ENCODE measurements at regions not wholly inside any gene's neighbourhood (a gene's known extent, or its start where the extent isn't known, plus 50 kb on each side); places are given as distances from the start of the nearest gene placed in this dataset.

DNA sequence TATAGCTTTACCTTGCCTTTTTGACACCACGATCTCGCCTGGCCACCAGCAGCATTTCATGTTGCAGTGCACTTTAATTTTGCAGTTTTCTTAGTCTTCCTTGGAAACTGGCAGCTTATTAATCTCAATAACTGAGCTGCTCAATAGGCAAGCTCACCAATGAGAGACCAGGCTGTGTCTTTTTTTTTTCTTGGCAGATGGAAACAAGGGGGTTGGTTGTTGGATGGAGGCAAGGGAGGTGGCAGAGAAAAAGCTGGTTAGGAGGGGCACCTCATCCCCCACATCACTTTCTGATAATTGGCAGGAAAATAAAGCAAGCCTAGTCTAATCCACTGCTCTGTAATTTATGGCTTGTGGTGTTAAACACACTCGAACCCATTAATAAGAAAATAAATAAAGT lies 324.5 kb upstream of the WWC1 start:
- no peak for DNase-seq (ENCODE audit: low read depth, low spot score)

GRCh38 chr5:167967494-167968177 lies 323.8 kb upstream of the WWC1 start:
- DNase-seq (ENCODE audit: low read depth, low spot score), result no peak

- no peak for DNase-seq (ENCODE audit: low read depth, low spot score)
Observed at GRCh38 chr5:167968837-167969236, 322.6 kb upstream of the WWC1 start.

DNA sequence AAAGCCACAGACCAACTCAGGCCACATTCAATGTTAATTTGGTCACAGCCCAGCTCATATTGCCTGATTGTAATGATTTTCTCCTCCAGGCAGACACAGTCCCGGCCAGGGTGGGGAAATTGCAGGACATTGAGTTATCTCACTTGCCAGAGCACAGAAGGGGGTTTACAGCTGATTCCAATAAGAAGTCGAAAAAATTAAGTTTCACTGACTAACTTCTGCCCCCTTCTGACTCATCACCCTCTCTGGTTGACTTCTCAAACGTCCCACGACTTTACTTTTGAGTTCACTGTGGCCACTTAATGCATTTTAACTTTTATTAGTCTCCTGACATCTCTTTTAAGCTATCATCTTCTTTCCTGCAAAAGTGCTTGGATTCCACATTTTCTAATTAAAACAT lies 321.4 kb upstream of the WWC1 start:
- DNase-seq (ENCODE audit: low read depth, low spot score), result no peak

DNA sequence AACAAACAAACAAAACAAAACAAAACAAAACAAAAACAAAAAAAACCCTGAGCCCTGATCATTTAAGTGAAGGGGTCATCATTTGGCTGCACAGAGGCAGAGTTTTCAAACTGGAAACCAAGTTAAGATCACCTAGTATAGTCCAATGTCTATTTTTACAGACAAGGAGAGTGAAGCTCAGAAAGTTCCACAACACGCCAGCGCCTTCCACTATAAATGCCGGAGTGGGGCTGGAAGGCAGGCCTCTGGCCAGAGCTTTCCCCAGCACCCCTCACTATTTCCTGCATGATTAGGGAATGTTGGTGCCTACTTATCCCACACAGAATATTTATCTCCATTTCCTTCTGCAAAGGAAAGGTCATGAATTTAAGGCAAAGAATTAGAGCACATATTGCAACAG lies 319.7 kb upstream of the WWC1 start:
- no peak for DNase-seq (ENCODE audit: low read depth, low spot score)

- DNase-seq (ENCODE audit: low read depth, low spot score), result no peak
Observed at GRCh38 chr5:167973126-167973525, 318.3 kb upstream of the WWC1 start.

- DNase-seq (ENCODE audit: low read depth, low spot score), result no peak
Observed at GRCh38 chr5:167984951-167985350, 306.5 kb upstream of the WWC1 start.

DNA sequence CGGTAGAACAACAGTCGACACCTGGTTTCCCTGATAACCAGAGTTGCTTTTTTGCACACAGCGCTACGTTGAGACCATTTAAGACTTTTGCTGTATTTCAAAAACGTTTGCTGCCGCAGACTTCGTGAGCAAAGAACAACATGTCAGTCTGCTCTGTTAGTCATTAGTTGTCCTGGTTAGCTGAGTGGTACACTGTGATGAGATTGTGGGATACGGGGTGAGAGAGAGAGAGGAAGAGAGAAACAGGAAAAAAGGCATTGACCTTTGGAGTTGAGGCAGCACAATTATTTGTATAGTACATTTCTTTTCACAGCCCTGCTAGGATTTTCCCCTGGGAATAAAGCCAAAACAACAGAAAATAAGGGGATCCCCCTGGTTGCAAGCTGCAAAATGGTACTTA lies 306.1 kb upstream of the WWC1 start:
- no peak for DNase-seq (ENCODE audit: low read depth, low spot score)

- no peak for DNase-seq (ENCODE audit: low read depth, low spot score)
Observed at GRCh38 chr5:167987490-167988280, 303.8 kb upstream of the WWC1 start.

- DNase-seq (ENCODE audit: low read depth, low spot score), result no peak
Observed at GRCh38 chr5:167992868-167993267, 298.6 kb upstream of the WWC1 start.

GRCh38 chr5:167993771-167994170 lies 297.7 kb upstream of the WWC1 start:
- no peak for DNase-seq (ENCODE audit: low read depth, low spot score)

DNA sequence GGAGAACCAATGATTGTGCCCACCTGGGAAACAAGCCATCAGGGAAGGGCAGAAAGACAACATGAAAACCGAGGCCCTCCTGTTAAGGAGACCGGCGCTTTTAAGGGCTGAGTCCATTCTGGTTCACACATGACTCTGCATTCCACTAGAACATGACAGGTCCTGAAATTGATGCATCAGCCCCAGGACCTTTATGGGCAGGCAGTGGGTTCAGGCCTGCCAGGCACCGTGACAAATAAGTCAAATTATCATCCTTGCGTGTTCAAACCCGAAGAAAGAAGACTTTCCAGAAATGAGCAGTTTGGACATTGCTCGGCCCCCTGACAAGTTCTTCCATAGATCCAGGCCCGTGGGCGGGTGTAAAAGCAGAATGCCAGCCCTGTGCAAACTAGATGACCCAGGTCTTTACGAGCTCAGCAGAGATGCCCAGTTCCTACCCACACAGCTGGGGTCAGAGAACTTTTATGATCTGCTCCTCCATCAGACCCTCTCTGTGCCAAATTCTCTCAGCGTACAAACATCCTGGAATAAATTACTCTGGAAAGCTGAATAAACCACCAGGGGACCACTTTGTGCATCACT lies 295.5 kb upstream of the WWC1 start:
- DNase-seq (ENCODE audit: low read depth, low spot score), result no peak

DNA sequence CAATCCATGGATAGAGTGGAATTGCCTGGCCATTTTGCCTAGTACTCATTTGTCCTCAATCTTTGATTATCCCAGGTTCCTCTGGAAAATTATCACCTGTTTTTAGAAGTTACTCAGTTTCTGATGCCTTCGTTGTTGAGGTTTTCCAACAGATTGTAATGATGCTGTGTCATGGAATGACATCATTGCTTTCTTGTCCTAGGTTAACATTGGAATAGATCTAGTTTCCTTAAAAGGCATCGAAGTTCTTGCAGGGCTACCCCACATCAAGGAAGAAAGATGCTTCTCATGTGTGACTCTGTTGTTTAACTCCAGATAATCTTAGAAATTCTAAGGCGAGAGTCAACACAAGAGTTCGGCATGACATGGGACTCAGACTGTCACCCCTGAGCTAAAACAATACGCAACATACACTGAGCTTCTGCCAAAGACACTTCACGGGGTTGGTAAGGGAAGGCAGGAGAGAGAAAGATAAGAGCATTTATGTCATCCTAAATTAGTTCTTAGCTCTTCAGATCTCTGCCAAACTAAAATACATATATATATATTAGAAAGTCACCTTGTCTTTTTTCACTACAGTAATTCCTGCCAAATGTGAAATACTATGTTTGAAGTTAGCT lies 293.2 kb upstream of the WWC1 start:
- no peak for DNase-seq (ENCODE audit: low read depth, low spot score)

GRCh38 chr5:167999182-167999581 lies 292.3 kb upstream of the WWC1 start:
- DNase-seq (ENCODE audit: low read depth, low spot score), result no peak

DNA sequence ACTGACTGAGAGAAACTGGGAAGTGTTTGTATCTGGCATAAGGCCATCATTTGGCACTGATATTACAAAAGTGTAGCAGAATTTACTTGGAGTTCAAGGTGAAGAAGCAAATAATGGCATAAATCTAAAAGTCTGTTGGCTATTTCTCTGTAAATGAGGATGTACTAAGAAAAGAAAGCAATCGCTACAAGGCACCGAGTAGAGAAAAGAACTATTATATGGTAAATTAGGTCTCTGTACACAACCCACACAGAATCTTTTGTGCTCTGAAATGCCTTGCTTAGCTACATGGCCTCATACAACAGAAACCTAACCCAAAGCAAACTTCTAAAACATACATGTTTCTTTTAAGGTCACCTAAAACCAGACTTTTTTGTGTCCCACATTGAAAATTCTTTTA lies 290.1 kb upstream of the WWC1 start:
- DNase-seq (ENCODE audit: low read depth, low spot score), result no peak

DNA sequence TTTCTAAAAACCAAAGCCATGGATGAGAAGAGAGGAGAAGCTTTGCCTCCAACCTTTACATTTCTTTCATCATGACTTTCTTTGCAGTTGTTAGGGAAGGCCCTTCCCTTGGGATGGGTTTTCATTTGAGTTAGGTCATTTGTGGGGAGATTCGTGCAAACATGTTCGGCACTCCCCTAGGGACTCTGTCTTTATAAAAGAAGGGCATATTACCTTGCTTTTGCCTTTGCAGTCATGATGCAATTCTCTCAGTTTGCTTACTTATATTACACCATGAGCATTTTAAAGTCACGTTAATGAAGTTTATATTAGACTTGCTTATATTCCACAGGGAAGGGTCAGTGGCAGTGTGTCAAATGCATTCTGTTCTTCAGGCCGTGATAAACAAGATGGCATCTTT lies 289.3 kb upstream of the WWC1 start:
- no peak for DNase-seq (ENCODE audit: low read depth, low spot score)

DNA sequence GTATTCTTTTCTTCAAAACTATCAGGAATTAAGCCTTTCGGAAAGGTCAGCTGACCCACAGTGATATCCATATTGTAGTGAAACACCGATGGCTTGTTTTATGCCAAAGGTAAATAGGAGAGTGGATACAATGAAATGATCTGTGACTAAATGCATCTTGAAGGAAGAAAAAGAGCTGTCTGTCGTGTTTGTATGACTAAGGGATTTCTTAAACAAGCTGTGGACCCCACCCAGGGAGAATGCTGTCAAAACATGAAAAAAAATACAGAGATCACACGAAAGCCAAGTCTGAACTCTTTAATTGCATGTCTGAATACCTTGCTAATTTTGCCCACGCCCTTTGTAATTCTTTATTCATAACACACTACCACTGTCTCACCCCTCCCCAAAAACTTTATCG lies 286.4 kb upstream of the WWC1 start:
- no peak for DNase-seq (ENCODE audit: low read depth, low spot score)

DNA sequence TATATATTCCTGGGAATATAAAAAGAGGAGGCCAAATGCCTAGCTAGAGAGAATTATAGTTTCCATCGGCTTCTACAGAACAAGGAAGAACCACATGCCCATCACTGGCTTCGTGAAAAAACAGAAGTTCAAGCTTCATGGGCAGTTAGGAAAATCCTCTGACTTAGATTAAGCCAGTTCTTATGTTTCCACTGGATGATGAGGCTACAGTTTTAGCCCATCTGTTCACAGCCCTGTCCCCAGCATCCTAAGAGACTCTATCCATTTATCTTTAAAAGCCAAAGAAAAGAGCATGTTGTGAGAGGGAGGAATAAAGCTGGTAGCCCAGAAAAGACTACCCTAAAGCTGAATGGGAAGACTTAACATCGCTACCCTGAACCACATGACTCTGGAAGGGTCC lies 285.5 kb upstream of the WWC1 start:
- DNase-seq (ENCODE audit: low read depth, low spot score), result no peak

- no peak for DNase-seq (ENCODE audit: low read depth, low spot score)
Observed at GRCh38 chr5:168006456-168007130, 284.9 kb upstream of the WWC1 start.

DNA sequence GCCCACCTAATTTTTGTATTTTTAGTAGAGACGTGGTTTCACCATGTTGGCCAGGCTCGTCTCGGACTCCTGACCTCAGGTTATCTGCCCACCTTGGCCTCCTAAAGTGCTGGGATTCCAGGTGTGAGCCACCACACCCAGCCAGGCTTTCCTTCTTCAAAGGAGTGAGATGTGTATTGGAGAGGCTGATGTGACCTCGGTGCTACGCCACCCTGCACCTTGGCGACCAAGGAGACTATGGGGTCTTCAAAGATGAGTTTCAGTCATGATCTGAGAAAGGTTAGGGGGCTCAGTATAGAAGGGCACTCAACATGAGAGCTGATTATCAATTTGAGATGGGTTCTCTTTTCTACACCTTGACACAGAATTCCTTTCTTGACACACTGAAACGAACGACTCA lies 284.2 kb upstream of the WWC1 start:
- no peak for DNase-seq (ENCODE audit: low read depth, low spot score)

- no peak for DNase-seq (ENCODE audit: low read depth, low spot score)
Observed at GRCh38 chr5:168008555-168008954, 282.9 kb upstream of the WWC1 start.

DNA sequence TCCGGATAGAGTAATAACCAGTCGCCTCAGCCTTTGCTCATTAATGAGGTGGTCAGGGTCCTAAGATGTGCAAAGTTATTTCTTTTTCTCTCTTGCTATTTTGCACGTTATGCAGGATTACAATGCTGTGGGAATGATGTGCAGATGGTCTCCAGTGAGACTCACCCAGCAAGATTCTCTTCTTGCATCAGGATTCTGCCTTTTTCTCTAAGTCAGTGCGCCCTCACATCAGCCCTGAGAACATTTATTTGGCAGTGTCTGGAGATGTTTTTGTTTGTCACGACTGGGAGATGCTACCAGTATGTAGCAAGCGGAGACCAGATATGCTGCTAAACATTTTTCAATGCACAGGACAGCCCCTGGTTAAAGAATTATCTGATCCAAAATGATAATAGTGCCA lies 280.3 kb upstream of the WWC1 start:
- no peak for DNase-seq (ENCODE audit: low read depth, low spot score)

All from pulmonary artery endothelial cell (primary cell).